Esophagus muscularis mucosa (tissue), 4 donors: ENCODE measurements at regions not wholly inside any gene's neighbourhood (a gene's known extent, or its start where the extent isn't known, plus 50 kb on each side); places are given as distances from the start of the nearest gene placed in this dataset.

Source experiments
- DNase-seq: peaks from one replicate; pipeline ENCODE4 v3.0.0-alpha.2; 2017; ENCODE audit errors: extremely low spot score
- H3K27ac ChIP-seq, 4 donors: fragments of 200-600 bp; sonication (generic); replicated peaks in 1 of 4; 1 replicate in 3 of 4; 2 replicates in 1 of 4; pipeline ENCODE4 v1.5.1; 2016 to 2019; ENCODE audit warnings: mild to moderate bottlenecking in 1 of 4
- H3K27me3 ChIP-seq, 4 donors: fragments of 200-600 bp; sonication (generic); one replicate each; pipeline versions ENCODE4 v1.5.1 to v1.6.0; 2016 to 2019
- H3K36me3 ChIP-seq, 4 donors: fragments of 200-600 bp; sonication (generic); one replicate each; pipeline ENCODE4 v1.5.1; 2016 to 2019
- H3K4me1 ChIP-seq, 4 donors: fragments of 200-600 bp; sonication (generic); one replicate each; pipeline ENCODE4 v1.5.1; 2016 to 2019
- H3K4me3 ChIP-seq, 4 donors: fragments of 200-600 bp; sonication (generic); 1 replicate in 2 of 4; 2 replicates in 2 of 4; pipeline ENCODE4 v1.5.1; 2016 to 2019; ENCODE audit warnings: mild to moderate bottlenecking in 4 of 4, moderate library complexity in 1 of 4
- H3K9me3 ChIP-seq, 4 donors: fragments of 200-600 bp; sonication (generic); 1 replicate in 3 of 4; 2 replicates in 1 of 4; pipeline ENCODE4 v1.5.1; 2016 to 2019
- CTCF ChIP-seq, 3 experiments: fragments of 200-600 bp in 2 of 3; fragments of 450-650 bp in 1 of 3; sonication (generic) in 2 of 3; IDR thresholded peaks; one replicate each; pipeline ENCODE4 v1.5.1; 2017 to 2019; ENCODE audit warnings: antibody characterized with exemption in 3 of 3, mild to moderate bottlenecking in 2 of 3, moderate library complexity in 1 of 3
- EP300 ChIP-seq: sonication (generic); formaldehyde crosslinking; IDR thresholded peaks from one replicate; pipeline ENCODE4 v1.6.1; 2017; ENCODE audit warnings: antibody characterized with exemption
- POLR2A ChIP-seq: fragments of 450-650 bp; IDR thresholded peaks from one replicate; pipeline ENCODE4 v1.6.1; 2017; ENCODE audit warnings: antibody characterized with exemption, moderate library complexity, mild to moderate bottlenecking, low read depth
- POLR2AphosphoS5 ChIP-seq, 2 donors: sonication (generic); formaldehyde crosslinking; IDR thresholded peaks; one replicate each; pipeline ENCODE4 v1.6.1; 2017; ENCODE audit warnings: antibody characterized with exemption in 2 of 2
- WGBS: methylation state at CpG from one replicate; pipeline ENCODE4 v1.1.5; 2018; 5-methylcytosine and 5-hydroxymethylcytosine counted together
- intact Hi-C: fragments of 100-400 bp; cut with DNase I; formaldehyde crosslinking; loops from one replicate; pipeline ENCODE4 v1.15.1; 2023

DNA sequence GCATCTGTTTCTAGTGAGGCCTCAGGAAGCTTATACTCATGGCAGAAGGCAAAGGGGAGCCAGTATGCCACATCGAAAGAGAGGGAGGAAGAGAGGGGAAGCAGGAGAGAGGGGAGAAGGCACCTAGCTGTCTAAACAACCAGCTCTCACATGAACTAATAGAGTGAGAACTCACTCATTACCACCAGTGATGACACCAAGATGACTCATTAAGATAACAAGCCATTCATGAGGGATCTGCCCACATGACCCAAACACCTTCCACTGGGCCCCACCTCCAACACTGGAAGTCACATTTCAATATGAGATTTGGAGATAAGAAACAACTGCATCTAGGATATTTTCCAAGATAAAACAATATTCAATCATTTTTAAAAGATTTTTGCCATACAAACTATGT lies 753.9 kb upstream of the ZEB2 start:
- intact Hi-C loops: no loop called here
- DNase-seq: no peak
- H3K27ac ChIP-seq: no peak overlapping the region
- no peak for TF ChIP-seq POLR2AphosphoS5 (IDR thresholded peaks at IDR 0.05)
- no peak for TF ChIP-seq EP300
- no peak for TF ChIP-seq POLR2A
- TF ChIP-seq CTCF (IDR thresholded peaks at IDR 0.05): no peak
- H3K4me1 ChIP-seq: no peaks in the 10 kb centered on the region
- no peaks in the 10 kb centered on the region for H3K27me3 ChIP-seq
- 90% methylated on average over 1 of the region's 1 CpG for WGBS
- no peaks in the 10 kb centered on the region for H3K36me3 ChIP-seq
- H3K4me3 ChIP-seq: no peak overlapping the region
- peaks cover 0 to 12% (median 3%) of the 10 kb centered on the region in 4 donors for H3K9me3 ChIP-seq

DNA sequence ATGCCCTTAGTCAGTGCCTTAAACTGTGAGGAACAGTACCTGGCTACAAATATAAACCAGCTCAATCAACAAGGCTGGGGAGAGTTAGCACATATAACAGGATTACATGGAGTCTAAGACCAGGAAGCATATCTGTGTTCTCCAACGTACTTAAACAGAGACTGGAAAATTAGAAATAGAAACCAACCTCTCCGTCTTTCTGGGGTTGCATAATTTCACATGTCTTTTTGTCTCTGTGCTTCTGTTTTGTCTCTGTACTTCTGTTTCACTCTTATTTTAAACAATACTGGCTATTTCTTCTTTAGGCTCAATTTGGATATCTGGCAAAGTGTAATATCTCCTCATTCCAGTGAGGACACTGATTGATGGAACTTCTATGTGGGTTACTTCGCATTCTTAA lies 749.0 kb upstream of the ZEB2 start:
- Histone ChIP-seq H3K27ac (no peak overlapping the region), H3K4me1 (no peaks in the 10 kb centered on the region), H3K36me3 (no peaks in the 10 kb centered on the region), H3K9me3 (peaks cover 0 to 12% (median 3%) of the 10 kb centered on the region in 4 donors), H3K4me3 (no peak overlapping the region), H3K27me3 (no peaks in the 10 kb centered on the region)
- intact Hi-C loops: no loop called here
- 69% methylated on average over 3 of the region's 3 CpGs for WGBS
- no peak for DNase-seq
- TF ChIP-seq CTCF (IDR thresholded peaks at IDR 0.05) (no peak), POLR2A (no peak), EP300 (no peak), POLR2AphosphoS5 (IDR thresholded peaks at IDR 0.05) (no peak)

GRCh38 chr2:145267451-145267850 lies 747.5 kb upstream of the ZEB2 start:
- no peak for DNase-seq
- TF ChIP-seq CTCF (IDR thresholded peaks at IDR 0.05) (no peak), POLR2AphosphoS5 (IDR thresholded peaks at IDR 0.05) (no peak), EP300 (no peak), POLR2A (no peak)
- intact Hi-C loops: no loop called here
- Histone ChIP-seq H3K4me3 (no peak overlapping the region), H3K27ac (no peak overlapping the region), H3K4me1 (no peaks in the 10 kb centered on the region), H3K27me3 (no peaks in the 10 kb centered on the region), H3K9me3 (peaks cover 0 to 7% (median 3%) of the 10 kb centered on the region in 4 donors), H3K36me3 (no peaks in the 10 kb centered on the region)

DNA sequence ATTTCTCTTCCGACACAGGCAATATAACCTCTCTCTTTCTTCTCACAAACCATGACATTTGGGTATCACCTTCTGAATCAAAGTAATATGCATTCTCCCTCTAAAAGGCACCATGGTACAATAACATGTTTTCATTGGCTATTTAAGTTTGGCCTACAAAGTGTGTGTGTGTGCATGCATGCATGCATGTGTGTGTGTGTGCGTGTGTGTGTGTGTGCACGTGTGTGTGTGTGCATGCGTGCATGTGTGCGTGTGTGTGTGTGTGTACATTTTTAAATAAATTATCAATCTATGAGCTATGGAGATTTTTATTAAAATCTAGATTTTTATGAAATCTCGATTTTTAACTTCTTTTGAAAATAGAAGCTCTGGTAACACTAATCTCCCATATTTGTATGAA lies 745.3 kb upstream of the ZEB2 start:
- WGBS: 94% methylated on average over 6 of the region's 6 CpGs
- H3K27me3 ChIP-seq: no peaks in the 10 kb centered on the region
- TF ChIP-seq EP300 (no peak), POLR2A (no peak), POLR2AphosphoS5 (IDR thresholded peaks at IDR 0.05) (no peak), CTCF (IDR thresholded peaks at IDR 0.05) (no peak)
- intact Hi-C loops: no loop called here
- DNase-seq: no peak
- H3K4me1 ChIP-seq: no peaks in the 10 kb centered on the region
- H3K4me3 ChIP-seq: no peak overlapping the region
- H3K9me3 ChIP-seq: no peaks in the 10 kb centered on the region
- no peak overlapping the region for H3K27ac ChIP-seq
- H3K36me3 ChIP-seq: no peaks in the 10 kb centered on the region

GRCh38 chr2:145260674-145261073 lies 740.8 kb upstream of the ZEB2 start:
- TF ChIP-seq POLR2A (no peak), POLR2AphosphoS5 (IDR thresholded peaks at IDR 0.05) (no peak), EP300 (no peak), CTCF (IDR thresholded peaks at IDR 0.05) (no peak)
- Histone ChIP-seq H3K27ac (no peak overlapping the region), H3K36me3 (no peaks in the 10 kb centered on the region), H3K4me1 (no peaks in the 10 kb centered on the region), H3K27me3 (no peaks in the 10 kb centered on the region), H3K9me3 (no peaks in the 10 kb centered on the region), H3K4me3 (no peak overlapping the region)
- DNase-seq: no peak
- intact Hi-C loops: no loop called here
- 89% methylated on average over 2 of the region's 2 CpGs for WGBS
